ENCODE measurements at regions not wholly inside any gene's neighbourhood (a gene's known extent, or its start where the extent isn't known, plus 50 kb on each side); places are given as distances from the start of the nearest gene placed in this dataset.
A peak's percentile ranks its signal among the peaks of the same experiment; 100 is the strongest.

- Histone ChIP-seq H3K36me3 (no peaks in the 10 kb centered on the region), H3K27me3 (replicated peaks in 1 of 7) (no peaks in the 10 kb centered on the region), H3K9me3 (peaks cover 0 to 7% (median 0%) of the 10 kb centered on the region in 8 donors), H3K4me3 (no peak overlapping the region), H3K27ac (no peak overlapping the region), H3K4me1 (no peaks in the 10 kb centered on the region)
- WGBS, 5 donors = 59 to 93% (median 71%) methylated on average over 1 of the region's 1 CpG
- TF ChIP-seq POLR2A (IDR thresholded peaks at IDR 0.05) = no peak
- TF ChIP-seq POLR2AphosphoS5 (IDR thresholded peaks at IDR 0.05) = no peak
- peak in 8 of 11 experiments; percentile 24 to 60 (median 49) for TF ChIP-seq CTCF (IDR thresholded peaks at IDR 0.05 in 8 of 11, conservative IDR thresholded peaks at IDR 0.05 in 3 of 11)
- DNase-seq = no peak
- intact Hi-C loops (cut with DNase I; ENCODE audit: low total_unique reads) = no loop called here
These were observed 460.3 kb downstream of the MID1IP1 start for GRCh38 chrX:39261446-39262147.

GRCh38 chrX:39262641-39263040, 461.4 kb downstream of the MID1IP1 start:
- 77 to 86% (median 80%) methylated on average over 2 of the region's 2 CpGs for WGBS, 5 donors
- Histone ChIP-seq H3K4me3 (no peak overlapping the region), H3K36me3 (no peaks in the 10 kb centered on the region), H3K27ac (no peak overlapping the region), H3K4me1 (no peaks in the 10 kb centered on the region), H3K27me3 (replicated peaks in 1 of 7) (no peaks in the 10 kb centered on the region), H3K9me3 (peaks cover 0 to 7% (median 0%) of the 10 kb centered on the region in 8 donors)
- TF ChIP-seq POLR2AphosphoS5 (IDR thresholded peaks at IDR 0.05) = no peak
- no peak for TF ChIP-seq CTCF (IDR thresholded peaks at IDR 0.05 in 8 of 11, conservative IDR thresholded peaks at IDR 0.05 in 3 of 11)
- no peak for TF ChIP-seq POLR2A (IDR thresholded peaks at IDR 0.05)
- DNase-seq = no peak
- intact Hi-C loops (cut with DNase I; ENCODE audit: low total_unique reads) = no loop called here

DNA sequence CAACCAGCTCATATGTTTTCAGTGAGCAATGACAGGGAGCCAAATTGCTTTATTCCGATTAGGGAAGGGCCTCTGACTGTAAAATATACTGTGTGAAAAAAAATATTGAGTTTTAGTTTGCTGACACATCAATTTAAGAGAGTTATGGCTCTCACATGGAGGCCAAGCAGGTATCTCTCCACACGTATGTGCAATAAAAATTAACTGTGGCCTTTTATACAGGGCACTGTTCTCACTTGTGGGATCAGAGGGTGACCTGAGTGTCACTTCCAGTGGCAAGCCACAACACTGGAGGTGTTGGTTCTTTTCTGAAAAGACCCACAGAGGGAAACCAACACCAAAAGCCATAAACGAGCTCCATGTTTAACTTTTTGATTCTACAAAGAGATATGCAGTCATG, 462.8 kb downstream of the MID1IP1 start:
- Histone ChIP-seq H3K4me3 (no peak overlapping the region), H3K36me3 (no peaks in the 10 kb centered on the region), H3K4me1 (no peaks in the 10 kb centered on the region), H3K9me3 (peaks cover 0 to 7% (median 0%) of the 10 kb centered on the region in 8 donors), H3K27ac (no peak overlapping the region), H3K27me3 (replicated peaks in 1 of 7) (no peaks in the 10 kb centered on the region)
- DNase-seq = no peak
- 42 to 84% (median 73%) methylated on average over 3 of the region's 3 CpGs for WGBS, 5 donors
- intact Hi-C loops (cut with DNase I; ENCODE audit: low total_unique reads) = no loop called here
- TF ChIP-seq POLR2A (IDR thresholded peaks at IDR 0.05) = no peak
- TF ChIP-seq CTCF (IDR thresholded peaks at IDR 0.05 in 8 of 11, conservative IDR thresholded peaks at IDR 0.05 in 3 of 11) = no peak
- TF ChIP-seq POLR2AphosphoS5 (IDR thresholded peaks at IDR 0.05) = no peak

DNA sequence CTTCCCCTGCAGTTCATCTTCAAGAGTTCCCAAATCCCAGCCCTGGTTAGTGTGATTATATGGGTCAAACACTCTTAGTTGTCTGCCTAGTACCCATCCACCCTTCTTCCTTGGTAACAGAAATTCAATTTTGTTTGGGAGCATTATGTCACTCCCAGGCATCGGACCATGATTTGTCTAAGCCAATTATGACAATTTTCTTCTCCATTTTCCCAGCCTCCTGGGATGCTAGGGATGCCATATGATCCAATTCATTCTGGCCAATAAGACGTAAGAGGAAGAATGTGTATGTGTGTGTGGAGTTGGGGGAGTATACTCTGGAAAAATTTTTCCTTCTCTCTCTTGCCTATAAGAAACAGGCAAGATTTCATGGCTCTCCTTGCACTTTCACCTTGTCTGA, 465.9 kb downstream of the MID1IP1 start:
- H3K4me1 ChIP-seq = no peaks in the 10 kb centered on the region
- no peaks in the 10 kb centered on the region for H3K36me3 ChIP-seq
- 65 to 97% (median 92%) methylated on average over 2 of the region's 2 CpGs for WGBS, 5 donors
- intact Hi-C loops (cut with DNase I; ENCODE audit: low total_unique reads) = no loop called here
- no peak for TF ChIP-seq CTCF (IDR thresholded peaks at IDR 0.05 in 8 of 11, conservative IDR thresholded peaks at IDR 0.05 in 3 of 11)
- TF ChIP-seq POLR2A (IDR thresholded peaks at IDR 0.05) = no peak
- TF ChIP-seq POLR2AphosphoS5 (IDR thresholded peaks at IDR 0.05) = no peak
- H3K27me3 ChIP-seq (replicated peaks in 1 of 7) = no peaks in the 10 kb centered on the region
- H3K4me3 ChIP-seq = no peak overlapping the region
- no peak overlapping the region for H3K27ac ChIP-seq
- H3K9me3 ChIP-seq = peaks cover 0 to 7% (median 0%) of the 10 kb centered on the region in 8 donors
- DNase-seq = no peak

Data from spleen (tissue), 11 donors.